Non-pigmented ciliary epithelial cell (primary cell): ENCODE measurements at regions not wholly inside any gene's neighbourhood (a gene's known extent, or its start where the extent isn't known, plus 50 kb on each side); places are given as distances from the start of the nearest gene placed in this dataset.
A peak's percentile ranks its signal among the peaks of the same experiment; 100 is the strongest.
"Not testable (repeated sequence)": the region's sequence is repeated elsewhere in the genome, so short reads cannot be mapped to it uniquely, and the experiment has no call there.

Experiments used
- DNase-seq: peaks from one replicate; pipeline ENCODE4 v3.0.0-alpha.2; 2010; ENCODE audit warnings: low read depth

DNA sequence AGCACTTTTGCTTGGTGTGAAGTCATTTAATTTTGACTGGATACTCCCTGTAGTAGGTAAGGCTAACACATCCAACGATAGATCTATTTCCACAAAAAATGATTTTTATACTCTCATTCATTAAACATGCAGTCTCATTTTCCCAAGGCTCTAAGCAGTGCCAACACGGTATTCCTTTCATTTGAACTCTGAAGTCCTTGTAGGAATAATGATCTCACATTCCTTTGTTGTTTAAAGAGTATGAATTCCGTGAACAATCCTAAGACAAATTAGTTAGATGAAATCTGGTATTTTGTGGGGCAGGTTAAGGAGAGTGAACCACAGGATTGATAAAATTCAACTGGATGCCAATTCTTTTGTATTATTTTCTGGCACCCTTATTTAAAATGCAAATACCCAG is 66.6 kb downstream of the LACC1 start:
- no peak for DNase-seq

DNA sequence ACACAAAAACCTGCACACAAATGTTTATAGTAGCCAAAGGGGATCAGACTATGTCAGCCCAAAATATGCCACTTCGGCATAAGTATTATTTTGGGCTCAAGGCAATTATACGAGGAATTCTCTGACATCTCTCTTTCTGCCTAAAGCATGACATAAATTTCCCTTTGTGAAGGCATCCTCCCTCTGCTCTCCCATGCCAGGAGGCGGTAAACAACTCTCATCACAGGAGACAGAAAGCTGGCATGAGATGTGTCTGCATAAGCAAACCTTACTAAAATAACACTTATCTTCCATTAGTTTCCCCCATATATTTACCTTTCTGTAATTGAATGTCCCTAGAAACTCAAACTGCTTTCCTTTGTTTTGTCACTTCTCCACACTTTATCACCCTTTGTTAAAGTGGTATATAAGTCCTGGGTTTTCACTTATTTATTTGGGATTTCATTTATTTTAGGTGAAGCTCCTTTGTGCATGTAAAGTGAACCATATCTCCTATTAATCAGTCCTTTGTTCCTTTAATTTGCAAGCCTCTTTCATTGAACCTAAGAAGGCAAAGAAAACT is 68.3 kb downstream of the LACC1 start:
- no peak for DNase-seq

DNA sequence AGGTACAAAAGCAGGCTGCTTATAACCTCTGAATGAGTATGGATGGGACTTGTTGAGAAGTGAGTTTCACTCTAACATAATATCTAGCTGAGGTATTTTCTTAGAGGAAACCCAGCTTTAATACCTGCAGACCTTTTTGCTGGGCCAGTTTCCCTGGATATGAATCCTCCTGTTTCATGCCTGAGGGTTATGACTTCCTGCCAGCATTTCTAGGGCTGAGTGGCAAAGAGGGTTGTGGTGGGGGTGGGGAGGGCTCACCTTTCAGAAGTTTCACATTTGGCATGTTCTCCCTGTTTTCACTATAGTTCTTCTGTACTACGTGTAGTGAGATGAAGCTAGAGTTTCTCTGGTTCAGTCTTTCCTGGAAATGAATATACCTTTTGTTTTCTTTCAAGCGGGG is 73.7 kb downstream of the LACC1 start:
- no peak for DNase-seq

DNA sequence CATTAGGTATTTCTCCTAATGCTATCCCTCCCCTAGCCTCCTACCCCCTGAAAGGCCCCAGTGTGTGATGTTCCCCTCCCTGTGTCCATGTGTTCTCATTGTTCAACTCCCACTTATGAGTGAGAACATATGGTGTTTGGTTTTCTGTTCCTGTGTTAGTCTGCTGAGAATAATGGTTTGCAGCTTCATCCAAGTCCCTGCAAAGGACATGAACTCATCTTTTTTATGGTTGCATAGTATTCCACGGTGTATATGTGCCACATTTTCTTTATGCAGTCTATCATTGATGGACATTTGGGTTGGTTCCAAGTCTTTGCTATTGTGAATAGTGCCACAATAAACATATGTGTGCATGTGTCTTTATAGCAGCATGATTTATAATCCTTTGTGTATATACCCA is 77.3 kb downstream of the LACC1 start:
- DNase-seq = not testable (repeated sequence)

DNA sequence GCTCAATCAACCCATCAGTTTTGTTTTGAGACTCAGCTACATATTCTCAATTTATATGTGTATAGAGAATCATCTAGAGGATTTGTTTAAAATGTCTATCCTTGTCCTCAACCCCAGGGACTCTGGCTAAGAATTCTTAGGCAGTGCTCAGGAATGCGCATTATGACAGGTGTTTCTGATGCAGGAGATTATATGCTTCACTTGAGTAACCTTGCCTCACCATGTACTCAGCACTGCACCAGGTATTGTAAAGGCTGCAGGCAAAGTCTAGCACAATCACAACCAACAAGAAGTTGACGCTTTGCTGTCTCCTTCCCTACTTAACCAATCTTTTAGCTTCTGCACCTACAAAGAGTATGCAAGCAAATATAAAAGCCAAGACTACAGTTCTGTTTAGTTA is 79.6 kb downstream of the LACC1 start:
- no peak for DNase-seq

DNA sequence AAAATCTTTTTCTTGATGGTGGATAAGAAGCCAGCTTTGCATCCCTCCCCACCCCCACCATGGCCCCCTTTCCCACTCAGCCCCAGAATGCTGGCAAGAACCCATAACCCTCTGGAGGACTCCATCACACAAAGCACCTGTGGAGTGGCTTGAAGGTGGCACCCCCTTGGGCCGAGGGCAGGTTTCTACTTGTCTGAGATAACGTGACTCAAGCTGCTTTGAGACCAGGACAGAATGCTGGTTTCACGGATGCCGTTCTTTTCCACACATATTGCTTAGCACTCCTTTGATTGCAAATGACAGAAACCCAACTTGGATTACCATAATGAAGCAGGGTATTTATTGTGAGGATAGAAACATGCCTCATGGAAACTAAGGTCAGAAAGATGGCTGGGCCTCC is 82.2 kb downstream of the LACC1 start:
- no peak for DNase-seq

DNA sequence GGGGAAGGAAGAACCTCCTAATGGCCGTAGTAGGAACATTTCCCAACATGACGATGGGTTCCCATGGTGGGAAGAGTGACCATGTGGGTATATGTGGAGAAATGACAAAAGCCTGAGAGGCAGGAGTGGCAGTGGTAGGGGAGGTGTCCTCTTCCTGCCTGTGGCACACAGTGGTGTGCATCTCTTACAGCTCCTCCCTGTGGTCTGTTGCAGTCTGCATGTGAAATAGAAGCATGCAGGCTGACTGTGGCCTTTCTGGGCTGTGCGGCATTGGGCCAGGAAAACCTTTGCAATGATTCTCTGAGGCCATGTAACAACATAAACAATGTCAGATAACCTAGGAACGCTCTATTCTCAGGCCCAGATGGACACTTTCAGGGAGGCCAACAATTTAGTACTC is 84.0 kb downstream of the LACC1 start:
- no peak for DNase-seq

DNA sequence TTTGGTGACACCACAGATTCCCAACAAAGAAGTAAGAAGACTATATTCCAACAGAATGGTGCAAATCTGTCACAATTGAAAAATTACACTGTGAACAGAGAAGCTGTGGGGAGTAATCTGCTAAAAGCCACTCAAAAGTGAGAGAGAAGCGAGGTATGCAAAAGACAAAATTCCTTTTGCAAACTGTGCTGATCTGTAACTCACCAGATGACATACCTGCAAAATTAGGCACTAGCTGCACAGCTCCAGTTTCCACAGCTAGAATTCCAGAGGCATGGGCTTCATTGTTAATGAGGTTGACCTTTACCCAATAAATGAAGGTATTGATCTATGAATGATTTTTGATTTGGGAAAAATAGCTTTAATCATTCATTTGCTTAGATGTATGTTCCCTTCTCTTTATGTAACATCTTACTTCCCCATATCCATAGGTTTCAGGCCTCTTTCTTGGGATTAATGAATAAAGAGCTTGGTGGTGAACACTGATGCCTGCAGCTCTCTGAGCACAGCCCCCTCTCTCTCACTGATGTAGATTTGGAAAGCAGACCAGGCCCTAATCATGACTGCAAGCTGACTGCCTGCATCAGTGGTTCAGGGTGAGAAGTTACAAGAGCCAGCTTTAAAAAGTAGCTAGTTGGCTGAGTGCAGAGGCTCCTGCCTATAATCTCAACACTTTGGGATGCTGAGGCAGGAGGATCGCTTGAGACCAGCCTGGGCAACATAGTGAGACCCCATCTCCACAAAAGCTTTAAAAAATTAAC is 85.2 kb downstream of the LACC1 start:
- DNase-seq = no peak

DNA sequence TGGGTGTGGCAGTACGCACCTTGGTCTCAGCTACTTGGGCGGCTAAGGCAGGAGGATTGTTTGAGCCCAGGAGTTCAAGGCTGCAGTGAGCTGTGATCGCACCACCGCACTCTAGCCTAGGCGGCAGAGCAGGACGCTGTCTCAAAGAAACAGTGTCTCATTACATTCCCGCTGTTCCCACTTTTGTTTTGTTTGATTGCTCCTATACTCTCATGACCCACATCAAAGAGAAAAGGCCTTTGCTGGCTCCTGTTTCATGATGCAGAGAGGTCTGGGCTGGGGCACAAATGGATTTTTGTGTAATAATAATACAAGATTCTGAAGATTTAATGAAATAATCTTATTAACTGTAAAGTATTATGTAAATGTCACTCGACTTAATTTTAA is 85.7 kb downstream of the LACC1 start:
- DNase-seq = no peak

DNA sequence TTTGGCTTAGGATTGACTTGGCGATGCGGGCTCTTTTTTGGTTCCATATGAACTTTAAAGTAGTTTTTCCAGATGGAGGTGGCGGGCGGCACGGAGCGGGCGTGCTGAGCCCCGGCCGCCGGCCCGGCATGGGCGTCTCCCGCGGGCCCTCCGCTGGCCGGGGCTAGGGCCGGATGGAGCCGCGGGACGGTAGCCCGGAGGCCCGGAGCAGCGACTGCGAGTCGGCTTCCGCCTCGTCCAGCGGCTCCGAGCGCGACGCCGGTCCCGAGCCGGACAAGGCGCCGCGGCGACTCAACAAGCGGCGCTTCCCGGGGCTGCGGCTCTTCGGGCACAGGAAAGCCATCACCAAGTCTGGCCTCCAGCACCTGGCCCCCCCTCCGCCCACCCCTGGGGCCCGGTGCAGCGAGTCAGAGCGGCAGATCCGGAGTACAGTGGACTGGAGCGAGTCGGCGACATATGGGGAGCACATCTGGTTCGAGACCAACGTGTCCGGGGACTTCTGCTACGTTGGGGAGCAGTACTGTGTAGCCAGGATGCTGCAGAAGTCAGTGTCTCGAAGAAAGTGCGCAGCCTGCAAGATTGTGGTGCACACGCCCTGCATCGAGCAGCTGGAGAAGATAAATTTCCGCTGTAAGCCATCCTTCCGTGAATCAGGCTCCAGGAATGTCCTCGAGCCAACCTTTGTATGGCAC is 88.7 kb downstream of the LACC1 start:
- DNase-seq = not testable (repeated sequence)

DNA sequence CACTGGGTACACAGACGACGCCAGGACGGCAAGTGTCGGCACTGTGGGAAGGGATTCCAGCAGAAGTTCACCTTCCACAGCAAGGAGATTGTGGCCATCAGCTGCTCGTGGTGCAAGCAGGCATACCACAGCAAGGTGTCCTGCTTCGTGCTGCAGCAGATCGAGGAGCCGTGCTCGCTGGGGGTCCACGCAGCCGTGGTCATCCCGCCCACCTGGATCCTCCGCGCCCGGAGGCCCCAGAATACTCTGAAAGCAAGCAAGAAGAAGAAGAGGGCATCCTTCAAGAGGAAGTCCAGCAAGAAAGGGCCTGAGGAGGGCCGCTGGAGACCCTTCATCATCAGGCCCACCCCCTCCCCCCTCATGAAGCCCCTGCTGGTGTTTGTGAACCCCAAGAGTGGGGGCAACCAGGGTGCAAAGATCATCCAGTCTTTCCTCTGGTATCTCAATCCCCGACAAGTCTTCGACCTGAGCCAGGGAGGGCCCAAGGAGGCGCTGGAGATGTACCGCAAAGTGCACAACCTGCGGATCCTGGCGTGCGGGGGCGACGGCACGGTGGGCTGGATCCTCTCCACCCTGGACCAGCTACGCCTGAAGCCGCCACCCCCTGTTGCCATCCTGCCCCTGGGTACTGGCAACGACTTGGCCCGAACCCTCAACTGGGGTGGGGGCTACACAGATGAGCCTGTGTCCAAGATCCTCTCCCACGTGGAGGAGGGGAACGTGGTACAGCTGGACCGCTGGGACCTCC is 89.4 kb downstream of the LACC1 start:
- not testable (repeated sequence) for DNase-seq

DNA sequence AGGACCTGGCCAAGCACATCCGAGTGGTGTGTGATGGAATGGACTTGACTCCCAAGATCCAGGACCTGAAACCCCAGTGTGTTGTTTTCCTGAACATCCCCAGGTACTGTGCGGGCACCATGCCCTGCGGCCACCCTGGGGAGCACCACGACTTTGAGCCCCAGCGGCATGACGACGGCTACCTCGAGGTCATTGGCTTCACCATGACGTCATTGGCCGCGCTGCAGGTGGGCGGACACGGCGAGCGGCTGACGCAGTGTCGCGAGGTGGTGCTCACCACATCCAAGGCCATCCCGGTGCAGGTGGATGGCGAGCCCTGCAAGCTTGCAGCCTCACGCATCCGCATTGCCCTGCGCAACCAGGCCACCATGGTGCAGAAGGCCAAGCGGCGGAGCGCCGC is 90.2 kb downstream of the LACC1 start:
- not testable (repeated sequence) for DNase-seq

DNA sequence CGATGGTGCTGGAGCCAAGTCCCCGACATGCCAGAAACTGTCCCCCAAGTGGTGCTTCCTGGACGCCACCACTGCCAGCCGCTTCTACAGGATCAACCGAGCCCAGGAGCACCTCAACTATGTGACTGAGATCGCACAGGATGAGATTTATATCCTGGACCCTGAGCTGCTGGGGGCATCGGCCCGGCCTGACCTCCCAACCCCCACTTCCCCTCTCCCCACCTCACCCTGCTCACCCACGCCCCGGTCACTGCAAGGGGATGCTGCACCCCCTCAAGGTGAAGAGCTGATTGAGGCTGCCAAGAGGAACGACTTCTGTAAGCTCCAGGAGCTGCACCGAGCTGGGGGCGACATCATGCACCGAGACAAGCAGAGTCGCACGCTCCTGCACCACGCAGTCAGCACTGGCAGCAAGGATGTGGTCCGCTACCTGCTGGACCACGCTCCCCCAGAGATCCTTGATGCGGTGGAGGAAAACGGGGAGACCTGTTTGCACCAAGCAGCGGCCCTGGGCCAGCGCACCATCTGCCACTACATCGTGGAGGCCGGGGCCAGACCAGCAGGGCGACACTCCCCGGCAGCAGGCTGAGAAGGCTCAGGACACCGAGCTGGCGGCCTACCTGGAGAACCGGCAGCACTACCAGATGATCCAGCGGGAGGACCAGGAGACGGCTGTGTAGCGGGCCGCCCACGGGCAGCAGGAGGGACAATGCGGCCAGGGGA is 91.0 kb downstream of the LACC1 start:
- not testable (repeated sequence) for DNase-seq

DNA sequence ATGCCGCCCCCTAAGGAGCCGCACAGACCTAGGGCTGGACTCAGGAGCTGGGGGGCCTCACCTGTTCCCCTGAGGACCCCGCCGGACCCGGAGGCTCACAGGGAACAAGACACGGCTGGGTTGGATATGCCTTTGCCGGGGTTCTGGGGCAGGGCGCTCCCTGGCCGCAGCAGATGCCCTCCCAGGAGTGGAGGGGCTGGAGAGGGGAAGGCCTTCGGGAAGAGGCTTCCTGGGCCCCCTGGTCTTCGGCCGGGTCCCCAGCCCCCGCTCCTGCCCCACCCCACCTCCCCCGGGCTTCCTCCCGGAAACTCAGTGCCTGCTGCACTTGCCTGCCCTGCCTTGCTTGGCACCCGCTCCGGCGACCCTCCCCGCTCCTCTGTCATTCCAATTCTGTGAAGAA is 91.6 kb downstream of the LACC1 start:
- DNase-seq = not testable (repeated sequence)

DNA sequence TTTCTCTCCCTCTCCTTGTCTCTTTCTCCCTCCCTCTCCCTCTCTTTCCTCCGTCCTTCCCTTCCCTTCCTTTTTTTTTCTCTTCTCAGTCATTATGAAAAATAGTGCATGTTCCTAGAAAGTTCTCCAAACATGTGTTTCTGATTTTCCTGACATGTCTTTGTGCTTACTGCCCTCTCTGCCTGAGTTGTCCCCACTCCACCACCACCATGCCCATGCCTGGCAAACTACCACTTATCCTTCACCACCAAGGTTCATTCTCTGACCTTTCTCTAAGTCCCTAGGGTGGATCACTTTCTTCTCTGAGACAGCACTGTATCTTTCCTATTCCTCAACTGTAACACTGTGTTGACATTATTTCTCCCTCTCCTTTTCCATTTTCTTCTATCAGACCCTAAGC is 98.2 kb downstream of the LACC1 start:
- DNase-seq = no peak

DNA sequence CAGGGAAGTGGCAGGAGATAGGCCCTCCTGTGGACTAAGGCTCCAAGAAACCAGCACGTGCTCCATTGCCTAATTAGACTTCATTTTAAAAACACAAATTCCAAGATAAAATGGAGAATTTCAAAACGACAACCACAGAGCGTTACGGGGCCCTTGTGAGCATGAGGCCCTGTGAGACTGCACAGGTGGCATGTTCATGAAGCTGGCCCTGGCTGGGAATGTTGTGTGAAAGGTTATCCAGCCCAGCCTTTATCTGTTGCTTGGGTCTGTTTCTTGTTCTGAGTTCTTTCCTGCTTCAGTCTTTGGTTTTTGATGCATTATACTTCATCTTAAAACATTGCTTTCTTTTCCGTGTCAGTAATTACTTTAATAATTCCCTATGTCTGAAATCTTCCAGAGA is 99.0 kb downstream of the LACC1 start:
- DNase-seq = no peak

DNA sequence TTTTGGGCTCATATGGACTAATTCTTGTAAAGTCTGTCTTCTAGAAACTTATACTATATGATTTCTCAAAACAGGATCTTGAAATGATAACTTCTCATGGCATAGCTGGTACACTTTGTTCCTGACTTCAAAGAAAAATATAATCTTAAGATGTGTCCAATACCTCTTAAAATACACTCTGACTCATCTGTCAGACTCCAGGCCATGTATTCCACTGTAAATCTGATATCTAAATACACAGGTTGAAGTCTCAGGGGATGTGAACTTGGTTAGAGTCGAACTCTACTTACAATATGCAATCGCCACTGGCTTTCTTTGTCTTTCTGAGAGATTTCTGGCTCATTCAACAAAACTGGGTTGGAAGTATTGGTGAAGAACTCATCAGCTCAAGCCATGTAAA is 99.8 kb downstream of the LACC1 start:
- DNase-seq = peak; percentile 9

DNA sequence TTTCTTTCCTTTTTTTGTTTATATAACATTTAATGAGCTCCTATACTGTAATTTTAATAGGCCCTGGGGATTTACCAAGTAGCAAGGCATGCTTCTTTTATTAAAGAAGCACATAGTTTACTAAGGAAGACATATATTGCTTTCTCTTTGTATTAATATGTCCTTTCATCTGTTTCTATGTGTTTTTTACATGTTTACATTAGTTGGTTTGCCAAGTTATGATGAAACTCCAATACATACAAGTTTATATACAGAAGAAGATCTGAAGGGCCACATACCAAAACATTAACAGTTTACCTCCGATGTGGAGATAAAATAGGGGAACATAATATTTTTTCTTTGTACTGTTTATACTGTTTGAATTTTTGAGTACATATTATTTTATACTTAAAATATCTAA is 100.9 kb downstream of the LACC1 start:
- no peak for DNase-seq

DNA sequence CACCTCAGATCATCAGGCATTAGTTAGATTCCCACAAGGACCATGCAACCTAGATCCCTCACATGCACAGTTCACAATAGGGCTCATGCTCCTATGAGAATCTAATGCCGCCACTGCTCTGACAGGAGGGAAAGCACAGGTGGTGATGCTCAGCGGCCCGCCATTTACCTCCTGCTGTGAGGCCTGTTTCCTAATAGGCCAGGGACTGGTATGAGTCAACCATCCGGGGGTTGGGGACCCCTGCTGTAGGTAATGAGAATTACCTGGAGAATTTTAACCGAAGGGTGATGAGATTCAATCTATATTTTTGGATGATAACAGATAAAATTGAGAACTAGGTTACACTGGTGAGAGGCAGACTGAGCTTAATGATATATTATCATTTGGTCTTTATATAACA is 101.4 kb downstream of the LACC1 start:
- DNase-seq = no peak

DNA sequence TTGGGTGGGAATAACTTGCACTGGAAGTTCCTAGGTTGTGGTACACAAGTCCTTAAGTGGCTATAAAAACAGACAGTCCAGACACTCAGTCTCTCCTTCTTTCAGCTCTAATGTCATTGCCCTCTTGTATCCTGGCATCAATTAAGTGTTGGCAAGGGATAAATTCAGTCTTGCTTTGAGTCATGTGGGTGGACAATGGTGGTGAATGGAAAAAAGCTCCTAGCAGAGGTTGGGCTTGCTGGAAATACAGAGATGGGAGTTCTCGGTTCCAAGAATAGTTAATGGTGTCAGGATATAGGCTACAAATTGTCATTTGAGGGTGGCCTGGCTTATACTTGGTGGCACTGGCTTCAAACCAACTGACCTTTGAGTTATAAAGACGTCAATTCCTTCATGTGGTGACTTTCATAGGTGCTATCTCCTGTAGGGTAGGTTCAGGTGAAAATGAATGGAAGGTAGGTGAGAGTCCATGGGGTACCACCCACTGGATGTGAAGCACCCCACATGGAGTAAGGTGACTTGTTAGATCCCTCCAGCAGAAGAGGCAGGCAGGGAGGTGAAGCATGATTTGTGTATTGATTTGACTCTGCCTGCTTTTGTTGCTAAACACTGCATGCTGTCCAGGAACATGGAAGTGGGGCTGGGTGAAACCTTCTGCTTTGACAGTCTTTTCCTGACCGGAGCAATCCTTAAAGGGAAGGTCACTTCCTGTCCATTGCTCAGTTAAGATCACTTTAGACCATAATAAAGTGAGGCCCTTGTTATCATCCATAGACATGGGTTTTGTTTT is 102.0 kb downstream of the LACC1 start:
- DNase-seq = no peak

DNA sequence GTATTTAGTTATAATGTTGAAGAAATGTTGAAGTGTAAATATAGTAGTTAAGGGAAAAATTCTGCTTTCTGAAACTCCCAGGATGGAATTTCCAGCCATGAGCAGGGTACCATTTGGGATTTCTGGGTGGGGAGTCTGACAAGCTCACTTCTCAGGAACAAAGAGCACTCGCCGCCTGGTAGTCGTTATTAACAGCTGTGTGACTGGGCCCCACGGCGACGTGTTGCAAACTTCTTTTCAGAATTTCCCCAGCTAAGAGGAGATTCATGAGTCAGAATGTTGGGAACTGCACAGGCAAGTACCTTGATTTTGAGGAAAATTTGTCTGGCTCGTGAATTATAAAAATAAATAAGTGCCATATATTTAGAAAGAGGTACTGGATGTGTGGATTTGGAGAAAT is 103.7 kb downstream of the LACC1 start:
- DNase-seq = no peak
